WI38 (cell line): ENCODE measurements at regions not wholly inside any gene's neighbourhood (a gene's known extent, or its start where the extent isn't known, plus 50 kb on each side); places are given as distances from the start of the nearest gene placed in this dataset.

Experiments used
- H3K4me3 ChIP-seq: 2 replicates; pipeline ENCODE4 v1.5.1; 2011; ENCODE audit warnings: low read depth, mild to moderate bottlenecking, control low read depth, low read length
- CTCF ChIP-seq: IDR thresholded peaks from 2 replicates; pipeline ENCODE4 v1.5.1; 2012; ENCODE audit warnings: low read depth, mild to moderate bottlenecking, control low read depth, low read length

DNA sequence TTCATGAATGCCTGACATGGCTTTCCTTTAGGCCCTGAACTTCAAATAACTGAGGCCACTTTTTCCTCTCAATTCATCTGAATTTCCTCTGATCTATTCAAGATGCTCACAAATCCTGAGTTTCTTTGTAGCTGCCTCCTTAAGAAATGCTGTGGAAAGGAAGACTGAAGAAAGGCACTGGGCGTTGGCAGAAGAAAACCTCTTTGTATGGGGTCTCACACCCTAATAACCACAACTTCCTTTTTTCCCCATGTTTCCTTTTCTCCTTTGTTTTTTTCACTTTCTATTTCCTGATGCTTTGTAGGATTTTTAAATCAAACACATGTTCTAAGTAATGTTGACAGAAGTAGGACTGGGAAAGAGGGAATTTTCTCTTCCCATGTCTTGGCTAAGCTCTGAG is 447.4 kb downstream of the CMPK2 start:
- H3K4me3 ChIP-seq: no peak overlapping the region
- TF ChIP-seq CTCF: no peak

- TF ChIP-seq CTCF: no peak
- H3K4me3 ChIP-seq: no peak overlapping the region
Measured at GRCh38 chr2:6421138-6421730, 444.5 kb downstream of the CMPK2 start.

- TF ChIP-seq CTCF: no peak
Measured at GRCh38 chr2:6421888-6422287, 443.8 kb downstream of the CMPK2 start.

GRCh38 chr2:6423157-6423556 is 442.6 kb downstream of the CMPK2 start:
- TF ChIP-seq CTCF: no peak
- no peak overlapping the region for H3K4me3 ChIP-seq

More at GRCh38 chr2:6421888-6422287, 443.8 kb downstream of the CMPK2 start:
- no peak overlapping the region for H3K4me3 ChIP-seq

DNA sequence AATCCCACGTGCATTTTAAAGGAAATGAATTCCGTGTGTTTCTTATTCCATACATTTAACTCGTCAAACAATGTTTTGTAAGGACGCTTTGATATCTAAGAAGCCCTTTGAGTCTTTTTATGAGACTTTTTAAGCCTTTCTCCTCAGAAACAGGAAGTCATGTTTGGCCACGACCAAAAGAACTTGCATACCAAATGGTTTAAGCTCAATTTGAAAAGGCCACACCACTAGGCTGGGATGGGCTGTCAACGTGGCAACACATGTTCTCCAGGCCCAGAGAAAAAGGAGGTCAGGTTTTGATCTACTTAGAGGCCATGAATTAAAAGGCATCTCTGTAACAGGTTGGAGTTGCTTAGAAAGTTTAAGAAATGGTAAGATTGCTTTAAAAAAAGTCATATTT is 441.8 kb downstream of the CMPK2 start:
- H3K4me3 ChIP-seq: no peak overlapping the region
- TF ChIP-seq CTCF: no peak

DNA sequence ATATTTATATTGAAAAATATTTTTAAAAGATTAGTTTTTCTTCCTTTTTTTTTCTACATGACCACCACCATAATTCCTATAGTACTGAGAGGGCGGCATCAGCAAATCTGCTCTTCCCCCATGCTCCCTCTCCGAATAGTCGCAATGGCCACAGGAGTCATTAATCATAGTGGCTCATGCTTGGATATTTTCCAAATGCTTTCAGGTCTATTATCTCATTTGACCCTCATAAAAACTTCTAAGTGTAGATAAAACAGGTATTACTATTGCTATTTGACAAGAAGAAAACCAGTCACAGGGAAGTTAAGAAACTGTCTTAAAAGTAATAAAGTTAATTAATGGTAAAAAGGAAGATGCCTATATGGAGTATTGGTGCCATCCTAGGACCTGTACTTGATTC is 440.7 kb downstream of the CMPK2 start:
- H3K4me3 ChIP-seq: no peak overlapping the region
- no peak for TF ChIP-seq CTCF

DNA sequence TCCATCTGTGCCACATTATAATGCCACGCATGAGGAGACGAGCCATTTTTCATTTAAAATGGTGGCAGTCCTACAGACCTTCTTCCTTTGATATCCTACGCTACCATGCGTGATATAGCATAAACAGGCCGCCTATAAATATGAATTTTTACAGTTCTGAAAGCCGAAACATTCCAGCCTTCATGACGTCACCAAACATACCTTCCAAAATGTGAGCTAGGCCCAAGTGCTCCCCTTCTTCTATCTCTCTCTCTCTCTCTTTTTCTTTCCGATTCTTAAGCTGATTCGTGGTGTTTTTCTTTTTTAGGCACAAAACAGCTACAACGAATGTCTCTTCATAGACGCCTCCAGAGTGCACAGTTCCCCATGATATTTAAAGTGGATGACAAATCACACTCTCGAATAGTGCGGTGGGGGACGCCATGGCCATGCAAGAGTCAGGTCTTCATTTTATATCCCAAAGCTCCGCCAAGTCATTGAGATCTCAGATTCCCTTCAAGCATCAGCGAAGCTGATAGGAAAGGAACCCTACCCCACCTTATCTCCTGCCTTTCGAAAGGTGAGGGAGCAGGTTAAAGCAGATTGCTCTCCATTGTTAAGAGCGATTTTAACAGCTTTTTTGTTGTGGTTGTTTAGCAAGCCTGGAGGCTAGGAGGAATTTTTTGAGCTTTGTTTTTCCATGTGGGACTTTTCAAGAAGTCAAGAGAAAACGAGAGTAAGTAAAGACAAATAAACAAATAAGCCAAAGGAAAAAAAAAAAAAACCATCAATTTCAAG is 436.3 kb downstream of the CMPK2 start:
- no peak overlapping the region for H3K4me3 ChIP-seq
- no peak for TF ChIP-seq CTCF
